GM12875 (cell line): ENCODE measurements at regions not wholly inside any gene's neighbourhood (a gene's known extent, or its start where the extent isn't known, plus 50 kb on each side); places are given as distances from the start of the nearest gene placed in this dataset.

Source experiments
- H3K4me3 ChIP-seq: one replicate; pipeline ENCODE4 v1.5.1; 2011; ENCODE audit warnings: low read depth, low read length, control low read depth
- TF ChIP-seq, protein P1 (sequence below): IDR thresholded peaks from 2 replicates; pipeline ENCODE4 v1.5.1; 2011; ENCODE audit warnings: low read depth, mild to moderate bottlenecking, control low read depth, inconsistent platforms, low read length, moderate library complexity, borderline replicate concordance; ENCODE audit not compliant: insufficient read depth

DNA sequence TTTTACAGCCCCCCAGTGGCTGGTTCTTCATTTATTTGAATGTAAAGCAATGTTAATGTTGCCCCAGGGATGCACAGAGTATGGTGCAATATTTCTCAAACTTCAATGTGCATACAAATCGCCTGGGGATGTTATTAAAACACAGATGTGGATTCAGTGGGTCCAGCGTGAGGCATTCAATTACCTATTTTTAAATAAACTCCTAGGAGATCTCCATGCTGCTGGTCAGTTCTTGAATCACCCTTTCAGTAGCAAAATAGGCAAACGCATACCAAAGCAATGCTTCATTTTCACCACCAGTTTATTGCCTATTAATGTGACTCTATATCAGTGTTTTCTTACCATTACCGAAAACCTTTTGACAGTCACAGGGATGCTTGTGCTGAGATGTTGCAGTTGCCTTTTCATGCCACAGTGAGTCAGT lies 530.7 kb downstream of the CBLN2 start:
- TF ChIP-seq, protein P1, sequence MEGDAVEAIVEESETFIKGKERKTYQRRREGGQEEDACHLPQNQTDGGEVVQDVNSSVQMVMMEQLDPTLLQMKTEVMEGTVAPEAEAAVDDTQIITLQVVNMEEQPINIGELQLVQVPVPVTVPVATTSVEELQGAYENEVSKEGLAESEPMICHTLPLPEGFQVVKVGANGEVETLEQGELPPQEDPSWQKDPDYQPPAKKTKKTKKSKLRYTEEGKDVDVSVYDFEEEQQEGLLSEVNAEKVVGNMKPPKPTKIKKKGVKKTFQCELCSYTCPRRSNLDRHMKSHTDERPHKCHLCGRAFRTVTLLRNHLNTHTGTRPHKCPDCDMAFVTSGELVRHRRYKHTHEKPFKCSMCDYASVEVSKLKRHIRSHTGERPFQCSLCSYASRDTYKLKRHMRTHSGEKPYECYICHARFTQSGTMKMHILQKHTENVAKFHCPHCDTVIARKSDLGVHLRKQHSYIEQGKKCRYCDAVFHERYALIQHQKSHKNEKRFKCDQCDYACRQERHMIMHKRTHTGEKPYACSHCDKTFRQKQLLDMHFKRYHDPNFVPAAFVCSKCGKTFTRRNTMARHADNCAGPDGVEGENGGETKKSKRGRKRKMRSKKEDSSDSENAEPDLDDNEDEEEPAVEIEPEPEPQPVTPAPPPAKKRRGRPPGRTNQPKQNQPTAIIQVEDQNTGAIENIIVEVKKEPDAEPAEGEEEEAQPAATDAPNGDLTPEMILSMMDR: no peak
- no peak overlapping the region for H3K4me3 ChIP-seq

DNA sequence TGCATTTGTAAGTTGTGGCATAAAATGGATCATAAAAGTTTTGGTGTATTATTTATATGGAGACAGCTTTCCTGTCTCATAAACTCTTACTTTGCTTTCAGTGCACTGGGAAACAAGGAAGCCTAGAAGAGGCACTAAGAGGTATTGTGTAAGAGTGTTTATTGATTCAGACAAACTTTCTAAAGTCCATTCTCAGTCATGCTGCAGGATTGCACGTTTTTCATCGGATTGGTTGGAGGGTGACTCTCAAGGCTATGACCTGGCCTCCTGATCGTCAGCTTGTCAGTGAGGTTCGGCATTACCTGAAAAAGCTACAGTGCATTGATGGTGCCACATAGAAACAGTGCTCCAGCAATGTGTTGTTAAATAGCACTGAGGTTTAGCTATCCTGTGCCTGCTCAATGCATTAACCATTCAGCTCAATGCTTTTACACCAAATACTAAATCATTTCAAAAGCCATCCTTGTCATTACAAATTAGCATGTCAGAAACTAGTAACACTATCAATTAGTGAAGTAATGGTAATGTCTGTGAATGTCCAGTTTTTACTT lies 545.5 kb downstream of the CBLN2 start:
- no peak overlapping the region for H3K4me3 ChIP-seq
- TF ChIP-seq, protein P1: no peak

DNA sequence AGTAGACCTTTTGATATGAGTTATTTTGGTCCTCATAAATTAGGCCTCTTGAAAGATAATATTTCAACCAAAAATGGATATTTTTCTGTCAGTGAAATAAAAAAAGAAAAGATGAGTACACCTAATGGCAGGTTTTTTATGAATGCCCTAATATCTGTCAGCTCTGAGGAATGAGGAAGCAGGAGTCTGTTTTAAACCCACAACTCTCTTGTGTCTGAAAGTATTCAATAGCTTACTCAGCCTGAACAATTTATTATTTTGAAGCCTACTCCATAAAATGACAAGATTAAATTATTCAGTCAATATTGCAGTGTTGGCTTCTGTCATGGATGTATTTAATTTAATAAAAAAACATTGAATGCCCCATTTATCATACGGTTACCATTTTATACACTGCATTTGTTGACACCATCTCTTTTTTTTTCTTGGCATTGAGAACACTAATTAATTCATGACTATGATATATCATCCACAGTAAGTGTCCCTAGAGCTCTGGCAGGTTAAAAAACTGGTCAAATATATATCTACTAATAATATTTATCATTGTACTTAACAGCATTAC lies 548.2 kb downstream of the CBLN2 start:
- TF ChIP-seq, protein P1: no peak
- no peak overlapping the region for H3K4me3 ChIP-seq

DNA sequence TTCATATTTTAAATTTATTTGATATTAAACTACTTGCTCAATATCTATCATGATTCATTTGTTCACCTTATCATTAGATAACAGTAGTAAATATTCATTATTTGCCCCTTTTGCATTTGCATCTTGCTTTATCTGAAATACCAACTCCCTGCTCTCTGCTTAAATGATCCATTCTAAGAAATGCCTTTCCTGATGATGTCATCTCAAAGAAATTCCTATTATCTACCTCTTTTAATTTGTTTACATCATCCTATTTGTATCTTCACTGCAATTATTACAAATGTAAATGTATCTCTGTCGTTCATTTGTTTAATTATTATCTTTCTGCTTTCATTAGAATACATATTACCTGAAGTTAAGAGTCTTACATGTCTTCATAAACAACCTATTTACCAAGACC lies 549.9 kb downstream of the CBLN2 start:
- H3K4me3 ChIP-seq: no peak overlapping the region
- TF ChIP-seq, protein P1: no peak

DNA sequence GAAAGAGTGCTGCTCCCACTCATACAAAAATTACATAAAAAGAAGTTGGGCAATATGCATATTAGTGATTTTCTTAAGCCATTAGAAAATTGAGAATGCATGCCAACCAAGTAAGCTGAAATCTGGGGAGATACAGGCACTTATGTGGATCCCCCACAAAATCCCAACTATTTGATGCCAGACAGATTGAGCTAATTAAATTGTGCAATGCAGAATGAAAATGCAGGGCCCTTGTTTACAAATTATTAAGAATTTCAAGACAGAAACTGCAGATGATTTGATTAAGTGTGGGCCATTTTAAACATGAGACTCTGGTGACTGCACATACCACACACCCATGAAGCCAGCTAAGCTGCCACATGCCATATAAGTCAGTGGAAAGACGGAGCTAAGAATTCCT lies 554.5 kb downstream of the CBLN2 start:
- TF ChIP-seq, protein P1: no peak
- no peak overlapping the region for H3K4me3 ChIP-seq

DNA sequence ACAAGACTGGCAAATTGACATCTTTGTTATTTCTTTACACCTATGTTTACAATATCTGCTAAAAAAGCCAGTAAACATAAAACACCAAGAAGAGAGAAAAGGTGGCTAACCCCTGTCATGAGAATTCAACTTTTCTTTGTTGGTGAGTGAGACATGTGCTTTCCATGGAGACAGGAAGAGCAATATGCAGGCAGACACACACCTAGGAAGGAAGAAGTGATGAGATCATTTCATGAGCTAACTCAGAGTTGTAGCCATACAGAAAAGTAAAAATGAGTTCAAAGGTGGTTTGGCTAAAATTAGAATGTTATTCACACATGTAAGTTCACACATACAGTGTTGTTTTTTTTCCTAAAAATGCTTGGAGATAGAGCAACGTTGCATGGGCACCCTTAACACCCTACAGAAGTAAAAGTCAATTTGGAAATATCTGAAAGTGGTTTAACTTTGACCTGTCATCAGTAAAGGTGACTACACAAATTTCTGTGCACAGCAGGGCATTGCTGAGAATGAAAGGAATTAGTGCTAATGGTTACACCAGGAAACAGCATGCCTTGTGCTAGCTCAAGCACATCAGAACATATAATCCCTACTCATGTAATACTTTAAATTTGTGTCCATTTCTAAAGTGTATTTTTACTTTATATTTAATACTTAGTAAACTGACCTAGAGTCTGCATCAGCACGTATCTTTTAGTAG lies 557.6 kb downstream of the CBLN2 start:
- TF ChIP-seq, protein P1: no peak
- no peak overlapping the region for H3K4me3 ChIP-seq

DNA sequence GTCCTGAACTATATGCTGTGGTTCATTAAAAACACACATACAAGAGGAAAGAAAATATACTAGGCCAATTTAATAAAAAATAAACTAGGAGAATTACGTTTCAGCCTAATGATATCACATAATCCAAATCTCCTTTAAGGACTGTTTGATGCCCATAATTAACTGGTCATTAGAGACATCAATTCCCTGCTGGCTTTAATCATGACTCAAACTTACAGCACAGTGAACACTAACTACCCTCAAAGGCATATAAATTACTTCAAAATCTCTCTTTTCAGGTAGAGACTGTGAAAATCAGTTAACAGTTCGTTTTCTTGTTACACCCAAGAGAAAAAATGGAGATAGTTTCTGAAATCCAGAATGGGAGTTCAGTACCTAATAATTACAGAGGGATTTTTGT lies 567.4 kb downstream of the CBLN2 start:
- TF ChIP-seq, protein P1: no peak
- H3K4me3 ChIP-seq: no peak overlapping the region
